HG03558 (cell line): ENCODE measurements at regions not wholly inside any gene's neighbourhood (a gene's known extent, or its start where the extent isn't known, plus 50 kb on each side); places are given as distances from the start of the nearest gene placed in this dataset.

Experiments used
- ATAC-seq: cut with Tn5 transposase; IDR thresholded peaks from one replicate; pipeline ENCODE4 v1.9.1; 2021; ENCODE audit warnings: moderate number of reproducible peaks; ENCODE audit not compliant: unreplicated experiment; ENCODE audit errors: extremely low read depth

- ATAC-seq: no peak
Measured at GRCh38 chr15:45743426-45744235, 108.8 kb downstream of the SQOR start.

GRCh38 chr15:45744236-45744589 is 109.4 kb downstream of the SQOR start:
- no peak for ATAC-seq

DNA sequence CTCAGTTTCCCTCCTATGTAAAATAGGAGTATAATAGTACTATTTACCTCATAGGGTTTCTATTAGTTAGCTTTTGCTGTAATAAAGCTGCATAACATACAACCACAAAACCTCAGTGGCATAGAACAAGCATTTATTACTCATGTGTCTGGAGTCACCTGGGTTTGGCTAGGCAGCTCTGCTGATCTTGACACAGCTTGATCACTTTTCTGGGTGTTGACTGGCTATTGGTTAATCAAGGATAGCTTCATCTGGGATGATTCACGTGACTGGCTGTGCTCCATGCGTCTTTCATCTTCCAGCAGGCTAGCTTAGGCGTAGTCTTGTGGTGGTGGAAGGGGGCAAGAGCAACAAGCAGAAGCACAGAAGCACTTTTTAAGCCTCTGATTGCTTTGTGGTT is 112.6 kb downstream of the SQOR start:
- no peak for ATAC-seq

- ATAC-seq: no peak
Measured at GRCh38 chr15:45751629-45752028, 116.8 kb downstream of the SQOR start.

- no peak for ATAC-seq
Measured at GRCh38 chr15:45759936-45760335, 125.1 kb downstream of the SQOR start.

- ATAC-seq: no peak
Measured at GRCh38 chr15:45762726-45763125, 127.9 kb downstream of the SQOR start.

DNA sequence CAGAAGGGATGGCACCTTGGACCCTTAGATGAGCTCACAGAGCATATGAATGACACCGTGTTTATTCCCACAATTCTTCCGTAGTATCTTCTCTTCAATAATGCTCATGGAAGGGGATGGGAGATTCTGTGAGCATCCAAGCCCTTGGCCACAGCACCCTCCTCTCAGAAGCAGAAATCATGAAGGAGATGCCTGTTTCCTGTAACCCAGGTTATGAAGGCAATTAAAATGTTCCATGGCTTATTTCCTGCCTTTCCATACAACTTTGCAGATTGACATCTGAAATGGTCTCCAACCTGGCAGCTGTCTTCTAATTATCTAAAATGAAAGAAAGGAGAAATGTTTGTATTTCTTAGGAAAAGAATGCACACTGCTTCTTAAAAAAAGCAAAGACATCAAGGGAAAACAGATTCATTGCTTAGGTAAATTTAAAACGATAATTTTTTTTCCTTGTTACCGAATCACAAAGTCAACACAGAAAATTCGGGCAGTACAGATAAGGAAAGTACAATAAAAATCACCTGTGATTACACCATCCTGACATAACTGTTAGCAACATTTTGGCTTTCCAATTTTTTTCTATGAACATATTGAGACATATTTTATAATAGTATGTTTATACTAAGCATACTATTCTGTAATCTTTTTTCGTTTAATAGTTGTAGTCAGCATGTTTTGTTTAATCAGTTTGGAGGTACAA is 128.5 kb downstream of the SQOR start:
- ATAC-seq: no peak

- ATAC-seq: no peak
Measured at GRCh38 chr15:45773149-45773548, 138.3 kb downstream of the SQOR start.

GRCh38 chr15:45776772-45777171 is 141.9 kb downstream of the SQOR start:
- ATAC-seq: no peak

- ATAC-seq: no peak
Measured at GRCh38 chr15:45777781-45778180, 143.0 kb downstream of the SQOR start.

GRCh38 chr15:45780352-45780751 is 145.5 kb downstream of the SQOR start:
- no peak for ATAC-seq

- ATAC-seq: no peak
Measured at GRCh38 chr15:45784656-45785055, 149.8 kb downstream of the SQOR start.

GRCh38 chr15:45785897-45786296 is 151.1 kb downstream of the SQOR start:
- ATAC-seq: no peak

GRCh38 chr15:45790325-45790943 is 155.6 kb downstream of the SQOR start:
- no peak for ATAC-seq

DNA sequence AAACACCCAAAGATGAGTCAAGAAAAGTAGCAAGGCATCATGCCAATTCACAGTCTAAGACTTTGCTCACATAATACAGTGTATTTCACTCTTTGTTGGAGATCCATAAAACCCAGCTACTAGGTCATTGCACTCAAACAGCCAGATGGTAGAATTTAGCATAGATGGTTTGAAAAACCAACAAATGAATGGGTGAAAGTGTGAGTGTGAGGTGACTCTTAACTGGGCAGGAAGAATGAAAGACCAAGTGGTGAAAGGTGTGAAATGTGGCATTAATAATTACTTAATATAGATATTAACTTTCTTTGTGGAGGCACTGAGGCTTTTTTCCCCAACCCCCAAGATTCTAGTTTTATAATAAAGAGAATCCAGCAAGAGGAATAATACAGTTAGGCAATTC is 159.5 kb downstream of the SQOR start:
- ATAC-seq: no peak

- no peak for ATAC-seq
Measured at GRCh38 chr15:45794712-45795439, 160.0 kb downstream of the SQOR start.

DNA sequence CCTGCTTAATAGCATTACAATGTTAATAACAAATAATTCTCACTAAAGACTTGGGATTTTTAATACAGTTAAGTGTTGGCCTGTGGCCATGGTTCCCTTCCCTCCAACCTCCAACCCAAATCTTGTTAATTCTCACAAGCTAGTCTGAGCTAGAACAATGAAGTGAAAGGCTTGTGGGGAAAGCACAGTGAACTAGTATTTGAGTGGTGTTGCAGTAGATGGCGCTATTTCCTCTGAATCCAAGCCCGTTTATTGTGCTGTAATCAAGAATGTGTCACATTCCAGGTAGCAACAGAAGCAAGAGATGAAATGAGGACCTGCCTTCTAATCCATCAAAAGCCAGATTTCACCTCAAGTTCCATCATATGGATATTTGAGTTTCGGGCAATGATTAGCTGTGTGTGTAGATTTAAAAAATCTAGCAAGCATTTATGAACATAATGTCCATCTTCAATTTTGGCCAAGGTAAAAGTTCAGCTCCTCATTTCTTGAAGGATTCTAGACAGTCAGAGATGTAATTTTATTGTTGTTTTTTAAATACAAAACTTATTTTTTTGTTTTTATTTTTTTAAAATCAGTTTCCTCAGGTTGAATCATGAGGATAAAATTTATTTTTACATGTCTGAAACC is 160.7 kb downstream of the SQOR start:
- ATAC-seq: no peak

DNA sequence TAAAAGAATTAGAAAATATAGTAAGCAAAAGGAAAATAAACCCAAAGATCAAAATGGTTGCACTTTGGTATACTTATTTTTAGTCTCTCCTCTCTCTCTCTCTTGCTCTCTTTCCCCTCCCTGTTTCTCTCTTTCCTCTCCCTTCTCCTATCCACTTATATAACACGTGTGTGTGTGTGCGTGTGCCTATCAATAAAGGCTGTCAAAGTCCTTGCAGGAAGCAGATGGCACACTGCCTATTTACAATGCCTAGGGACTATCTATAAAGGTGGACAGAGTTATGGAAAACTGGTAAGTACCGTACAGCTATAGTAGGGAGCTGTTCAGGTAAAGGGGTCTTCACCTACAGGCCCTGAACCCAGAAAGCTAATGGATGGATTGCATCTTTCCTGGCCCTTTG is 161.6 kb downstream of the SQOR start:
- ATAC-seq: no peak

GRCh38 chr15:45799508-45799907 is 164.7 kb downstream of the SQOR start:
- peak; percentile 33 for ATAC-seq

GRCh38 chr15:45801543-45801942 is 166.7 kb downstream of the SQOR start:
- ATAC-seq: no peak
